Colonic mucosa (tissue), 4 donors: ENCODE measurements at regions not wholly inside any gene's neighbourhood (a gene's known extent, or its start where the extent isn't known, plus 50 kb on each side); places are given as distances from the start of the nearest gene placed in this dataset.

Experiments
- DNase-seq: peaks from one replicate; pipeline ENCODE4 v3.0.0-alpha.2; 2020
- H3K27ac ChIP-seq: fragments of 200-600 bp; one replicate; pipeline ENCODE4 v1.8.0; 2021
- H3K27me3 ChIP-seq: fragments of 200-600 bp; one replicate; pipeline ENCODE4 v1.8.0; 2021
- H3K36me3 ChIP-seq: fragments of 200-600 bp; one replicate; pipeline ENCODE4 v1.8.0; 2021
- H3K4me1 ChIP-seq: fragments of 200-600 bp; one replicate; pipeline ENCODE4 v1.8.0; 2021; ENCODE audit warnings: mild to moderate bottlenecking
- H3K4me3 ChIP-seq: fragments of 200-600 bp; one replicate; pipeline ENCODE4 v1.8.0; 2021
- H3K9ac ChIP-seq, 2 donors: one replicate each; pipeline ENCODE4 v1.7.0; 2013; ENCODE audit warnings: control low read depth in 2 of 2, low read depth in 2 of 2, low read length in 2 of 2
- H3K9me3 ChIP-seq: fragments of 200-600 bp; one replicate; pipeline ENCODE4 v1.8.0; 2021
- CTCF ChIP-seq: fragments of 200-600 bp; IDR thresholded peaks from one replicate; pipeline ENCODE4 v1.8.0; 2022; ENCODE audit warnings: antibody characterized with exemption, mild to moderate bottlenecking
- intact Hi-C: fragments of 100-400 bp; cut with DNase I; formaldehyde crosslinking; loops from one replicate; pipeline ENCODE4 v1.14.1; 2022
- donor health status: healthy.
- donor health status: DM: no; HTN: no; CAD: no.
- donor health status: DM: no; HTN: no; CAD: no.

- no peaks in the 10 kb centered on the region for H3K9me3 ChIP-seq
- H3K27ac ChIP-seq = no peak overlapping the region
- no peak for DNase-seq
- H3K4me3 ChIP-seq = no peak overlapping the region
- no peaks in the 10 kb centered on the region for H3K27me3 ChIP-seq
- TF ChIP-seq CTCF = no peak
- no peaks in the 10 kb centered on the region for H3K36me3 ChIP-seq
- intact Hi-C loops = no loop called here
- no peaks in the 10 kb centered on the region for H3K4me1 ChIP-seq
- no peak overlapping the region for H3K9ac ChIP-seq
Observed at GRCh38 chr1:213521206-213521605, 466.6 kb upstream of the PROX1 start.

GRCh38 chr1:213523781-213524398 lies 463.9 kb upstream of the PROX1 start:
- H3K4me3 ChIP-seq = no peak overlapping the region
- intact Hi-C loops = no loop called here
- H3K9ac ChIP-seq = no peak overlapping the region
- no peaks in the 10 kb centered on the region for H3K4me1 ChIP-seq
- no peaks in the 10 kb centered on the region for H3K9me3 ChIP-seq
- no peak for DNase-seq
- no peaks in the 10 kb centered on the region for H3K27me3 ChIP-seq
- no peak overlapping the region for H3K27ac ChIP-seq
- no peak for TF ChIP-seq CTCF
- H3K36me3 ChIP-seq = no peaks in the 10 kb centered on the region

- Histone ChIP-seq H3K4me3 (no peak overlapping the region), H3K36me3 (no peaks in the 10 kb centered on the region), H3K9me3 (no peaks in the 10 kb centered on the region), H3K9ac (no peak overlapping the region), H3K27ac (no peak overlapping the region), H3K27me3 (no peaks in the 10 kb centered on the region), H3K4me1 (no peaks in the 10 kb centered on the region)
- no peak for DNase-seq
- intact Hi-C loops = no loop called here
- no peak for TF ChIP-seq CTCF
Observed at GRCh38 chr1:213526306-213526705, 461.5 kb upstream of the PROX1 start.

GRCh38 chr1:213530611-213531320 lies 457.0 kb upstream of the PROX1 start:
- no peak for DNase-seq
- Histone ChIP-seq H3K4me3 (no peak overlapping the region), H3K27ac (no peak overlapping the region), H3K27me3 (no peaks in the 10 kb centered on the region), H3K9me3 (no peaks in the 10 kb centered on the region), H3K36me3 (no peaks in the 10 kb centered on the region), H3K4me1 (no peaks in the 10 kb centered on the region), H3K9ac (no peak overlapping the region)
- no peak for TF ChIP-seq CTCF
- intact Hi-C loops = no loop called here

GRCh38 chr1:213531369-213532310 lies 456.1 kb upstream of the PROX1 start:
- no peak for TF ChIP-seq CTCF
- Histone ChIP-seq H3K27me3 (no peaks in the 10 kb centered on the region), H3K27ac (no peak overlapping the region), H3K4me3 (no peak overlapping the region), H3K9ac (no peak overlapping the region), H3K36me3 (no peaks in the 10 kb centered on the region), H3K4me1 (no peaks in the 10 kb centered on the region), H3K9me3 (no peaks in the 10 kb centered on the region)
- intact Hi-C loops = no loop called here
- no peak for DNase-seq
